AG10803 (cell line): ENCODE measurements at regions not wholly inside any gene's neighbourhood (a gene's known extent, or its start where the extent isn't known, plus 50 kb on each side); places are given as distances from the start of the nearest gene placed in this dataset.
A peak's percentile ranks its signal among the peaks of the same experiment; 100 is the strongest.

Source experiments
- DNase-seq: peaks from one replicate; pipeline ENCODE4 v3.0.0; 2010; ENCODE audit warnings: low read depth
- H3K4me3 ChIP-seq: 2 replicates; pipeline ENCODE4 v1.5.1; 2011; ENCODE audit warnings: mild to moderate bottlenecking, low read length, control low read depth
- TF ChIP-seq, protein P1 (sequence below): conservative IDR thresholded peaks from 2 replicates; pipeline ENCODE4 v1.5.1; 2011; ENCODE audit warnings: mild to moderate bottlenecking, low read length, control low read depth, inconsistent platforms

DNA sequence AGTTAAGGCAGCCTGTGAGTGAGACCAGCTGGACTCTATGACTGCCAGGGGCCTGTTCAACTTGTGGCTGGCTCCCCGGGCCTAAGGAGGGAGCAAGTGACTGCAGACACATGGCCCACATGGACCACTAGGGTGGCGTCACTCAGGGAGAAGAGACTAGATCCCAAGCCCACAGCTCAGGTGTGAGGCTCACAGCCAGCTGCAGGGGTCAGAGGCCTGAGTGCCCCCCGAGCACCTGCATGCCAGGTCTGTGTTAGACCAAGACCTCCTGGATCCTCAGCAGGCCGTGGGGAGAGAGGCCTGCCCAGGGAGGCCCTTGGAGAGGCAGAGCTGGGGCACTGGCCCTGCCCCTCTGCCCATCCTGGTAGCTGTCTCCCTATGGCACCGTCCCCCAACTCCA is 142.4 kb upstream of the RUNX3 start:
- DNase-seq, result no peak
- TF ChIP-seq, protein P1, sequence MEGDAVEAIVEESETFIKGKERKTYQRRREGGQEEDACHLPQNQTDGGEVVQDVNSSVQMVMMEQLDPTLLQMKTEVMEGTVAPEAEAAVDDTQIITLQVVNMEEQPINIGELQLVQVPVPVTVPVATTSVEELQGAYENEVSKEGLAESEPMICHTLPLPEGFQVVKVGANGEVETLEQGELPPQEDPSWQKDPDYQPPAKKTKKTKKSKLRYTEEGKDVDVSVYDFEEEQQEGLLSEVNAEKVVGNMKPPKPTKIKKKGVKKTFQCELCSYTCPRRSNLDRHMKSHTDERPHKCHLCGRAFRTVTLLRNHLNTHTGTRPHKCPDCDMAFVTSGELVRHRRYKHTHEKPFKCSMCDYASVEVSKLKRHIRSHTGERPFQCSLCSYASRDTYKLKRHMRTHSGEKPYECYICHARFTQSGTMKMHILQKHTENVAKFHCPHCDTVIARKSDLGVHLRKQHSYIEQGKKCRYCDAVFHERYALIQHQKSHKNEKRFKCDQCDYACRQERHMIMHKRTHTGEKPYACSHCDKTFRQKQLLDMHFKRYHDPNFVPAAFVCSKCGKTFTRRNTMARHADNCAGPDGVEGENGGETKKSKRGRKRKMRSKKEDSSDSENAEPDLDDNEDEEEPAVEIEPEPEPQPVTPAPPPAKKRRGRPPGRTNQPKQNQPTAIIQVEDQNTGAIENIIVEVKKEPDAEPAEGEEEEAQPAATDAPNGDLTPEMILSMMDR, result no peak

DNA sequence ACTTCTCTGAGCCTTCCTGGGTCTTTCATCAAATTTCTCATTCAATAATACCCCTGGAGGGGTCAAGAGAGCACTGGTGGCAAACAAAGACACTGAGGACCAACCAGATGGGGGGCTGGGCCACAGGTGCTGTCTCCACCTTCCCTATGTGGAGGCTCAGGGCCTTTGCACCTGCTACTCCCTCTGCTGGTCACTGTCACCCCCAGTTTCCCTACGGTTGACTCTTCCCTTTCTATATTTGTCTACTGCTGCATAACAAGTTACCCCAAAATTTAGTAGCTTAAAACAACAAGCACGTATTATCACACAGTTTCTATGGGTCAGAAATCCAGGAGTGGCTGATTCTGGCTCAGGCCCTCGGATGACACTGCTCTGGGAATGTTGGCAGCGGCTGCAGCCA is 138.8 kb upstream of the RUNX3 start:
- no peak overlapping the region for H3K4me3 ChIP-seq
- no peak for DNase-seq
- TF ChIP-seq, protein P1, result no peak

More for the DNA sequence above, 142.4 kb upstream of the RUNX3 start:
- no peak overlapping the region for H3K4me3 ChIP-seq

DNA sequence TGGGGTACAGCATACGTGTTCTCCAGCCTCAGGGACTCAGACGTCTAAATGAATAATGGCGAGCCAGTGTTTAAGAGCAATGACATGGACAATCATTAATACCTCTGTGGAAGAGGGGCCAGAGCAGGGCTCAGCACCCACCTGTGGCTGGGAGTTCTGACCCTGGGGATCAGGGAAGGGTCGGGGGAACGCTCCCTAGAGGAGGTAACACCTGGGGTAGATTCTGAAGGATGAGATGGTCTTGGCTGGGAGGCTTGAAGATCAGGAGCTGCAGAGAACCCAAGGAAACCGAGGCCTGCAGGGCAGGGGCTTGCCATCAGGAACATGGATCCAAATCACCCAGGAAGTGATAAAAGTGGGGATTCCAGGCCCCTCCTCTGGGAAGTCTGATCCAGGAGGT is 138.2 kb upstream of the RUNX3 start:
- TF ChIP-seq, protein P1, result no peak
- DNase-seq, result no peak
- no peak overlapping the region for H3K4me3 ChIP-seq

DNA sequence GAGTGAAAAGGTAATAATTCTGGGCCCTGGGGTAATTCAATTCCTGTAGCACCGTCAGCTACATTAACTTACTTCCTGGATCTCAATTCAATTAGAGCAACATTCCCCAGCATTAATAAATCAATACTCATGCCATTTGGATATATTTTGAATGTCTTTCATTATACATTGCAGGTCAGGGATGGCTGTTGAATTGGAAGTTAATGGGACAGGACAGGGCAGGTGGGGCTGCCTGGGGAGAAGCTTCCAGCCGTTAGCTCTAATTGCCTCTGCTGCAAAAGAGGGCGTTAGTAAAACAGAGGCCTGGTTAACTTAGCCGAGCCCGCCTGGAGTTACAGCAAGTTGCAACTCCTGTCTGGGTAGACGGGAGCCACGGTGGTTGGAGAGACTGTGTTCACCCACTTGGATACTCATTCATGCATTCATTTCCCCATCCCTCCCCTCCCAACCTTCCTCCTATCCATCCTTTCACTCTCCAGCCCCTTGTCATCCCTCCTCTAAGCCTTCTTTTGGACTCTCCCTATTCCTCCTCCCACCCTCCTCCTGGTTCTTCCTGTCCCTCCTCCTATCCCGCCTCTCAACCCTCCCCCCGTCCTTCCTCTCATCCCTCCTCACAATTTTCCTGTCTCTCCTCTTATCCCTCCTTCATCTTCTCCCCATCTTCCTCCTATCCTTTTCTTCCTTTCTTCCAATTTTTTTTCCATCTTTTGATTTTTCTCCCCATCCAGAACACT is 137.6 kb upstream of the RUNX3 start:
- no peak for DNase-seq
- TF ChIP-seq, protein P1, result no peak
- H3K4me3 ChIP-seq, result no peak overlapping the region

DNA sequence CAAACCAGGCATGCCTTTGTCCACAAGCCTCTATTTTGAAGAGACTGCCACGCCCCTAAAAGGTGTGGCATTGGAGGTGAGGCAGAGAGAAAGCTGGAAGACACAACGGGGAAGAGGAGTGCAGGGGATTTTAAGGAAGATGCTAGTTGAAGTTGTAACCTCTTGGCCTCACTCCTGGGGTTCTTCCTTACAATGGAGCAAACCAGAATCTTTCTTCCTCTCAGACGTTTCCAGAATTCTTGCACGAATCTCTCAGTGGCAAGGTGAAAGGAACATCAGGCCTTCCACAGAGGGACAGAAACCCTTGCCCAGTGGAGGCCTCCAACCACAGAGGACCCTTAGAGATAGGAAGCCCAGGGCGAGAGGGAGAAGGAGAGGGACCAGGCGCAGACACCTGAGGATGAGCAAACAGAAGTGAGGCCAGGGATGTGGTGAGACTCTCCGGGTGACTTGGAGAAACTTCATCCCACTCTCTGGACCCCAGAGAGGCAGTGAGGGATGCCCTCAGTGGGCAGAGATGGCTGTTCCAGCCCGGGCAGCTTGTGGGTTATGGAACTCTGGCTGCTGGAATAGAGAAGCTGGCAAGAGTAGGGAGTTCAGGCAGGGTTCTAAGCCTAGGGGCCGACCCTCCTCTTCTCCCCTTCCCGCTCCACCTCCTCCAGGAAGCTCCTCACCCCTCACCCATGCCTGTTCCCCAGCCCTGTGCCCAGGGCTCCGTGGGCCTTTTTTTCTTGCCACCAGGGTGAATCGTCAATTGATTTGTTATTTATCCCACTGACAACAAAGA is 136.8 kb upstream of the RUNX3 start:
- H3K4me3 ChIP-seq, result no peak overlapping the region
- DNase-seq, result no peak
- TF ChIP-seq, protein P1, result no peak

DNA sequence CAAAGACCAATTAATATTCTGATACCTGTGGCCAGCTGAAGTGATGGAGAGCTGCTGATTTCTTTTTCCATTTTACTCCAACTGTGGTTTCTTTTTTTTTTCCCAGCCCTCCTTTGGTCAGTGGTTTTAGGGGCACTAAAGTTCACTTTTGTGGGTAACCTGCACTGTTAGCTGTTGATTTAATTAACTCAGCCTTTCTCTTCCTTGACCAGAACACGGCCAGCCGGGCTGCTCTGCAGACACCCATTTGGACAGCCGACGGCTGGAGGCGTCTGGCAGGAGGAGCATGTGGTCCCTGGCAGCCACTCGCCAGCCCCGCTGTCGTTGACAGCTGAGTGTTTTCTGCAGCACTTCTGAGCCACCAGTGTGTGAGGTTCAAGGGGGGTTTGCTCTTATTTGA is 136.2 kb upstream of the RUNX3 start:
- TF ChIP-seq, protein P1, result no peak
- no peak overlapping the region for H3K4me3 ChIP-seq
- peak; percentile 11 for DNase-seq

DNA sequence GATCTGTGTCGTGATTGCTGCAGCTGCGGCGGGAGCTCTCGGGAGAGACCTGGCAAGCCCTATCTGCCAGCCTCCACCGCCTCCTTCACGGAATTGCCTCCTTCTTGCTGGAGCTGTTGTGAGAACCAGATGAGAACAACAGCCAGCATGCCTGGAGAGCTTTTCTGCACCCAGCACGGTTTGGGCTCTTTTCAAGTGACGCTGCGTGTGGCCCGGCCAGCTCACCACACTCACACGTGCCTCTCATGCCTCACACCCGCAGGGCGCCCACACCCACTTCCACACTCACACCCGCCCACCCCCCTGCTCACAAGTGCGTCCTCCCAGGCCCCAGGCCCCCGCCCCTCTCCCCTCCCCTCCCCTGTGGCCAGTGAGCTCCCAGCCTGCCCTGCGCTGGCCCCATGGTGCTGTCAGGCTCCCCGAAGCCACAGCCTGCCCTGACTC is 135.7 kb upstream of the RUNX3 start:
- TF ChIP-seq, protein P1, result no peak
- peak; percentile 82 for DNase-seq
- no peak overlapping the region for H3K4me3 ChIP-seq
